H1 (cell line): ENCODE measurements at regions not wholly inside any gene's neighbourhood (a gene's known extent, or its start where the extent isn't known, plus 50 kb on each side); places are given as distances from the start of the nearest gene placed in this dataset.

Experiments
- CTCF ChIA-PET: fragments of 300-600 bp; sonication (Branson Sonifier 250); formaldehyde crosslinking; loops from one replicate; lab custom pipeline; 2021; ENCODE audit not compliant: partially characterized antibody; lab: Charles Lee
- POLR2A ChIA-PET: fragments of 300-600 bp; sonication (Branson Sonifier 250); formaldehyde crosslinking; loops from one replicate; lab custom pipeline; 2021; ENCODE audit warnings: inconsistent platforms; ENCODE audit not compliant: partially characterized antibody; lab: Charles Lee
- DNase-seq, 2 experiments: peaks; one replicate each; pipeline versions ENCODE4 v3.0.0 to v3.0.0-alpha.2; 2010 to 2022; ENCODE audit warnings: low spot score in 2 of 2, low read depth in 1 of 2, mixed read lengths in 1 of 2
- FAIRE-seq: peaks from 2 replicates; lab custom pipeline; 2011; peaks lifted over from hg19 to GRCh38; lab: Jason Lieb, UNC
- H2AFZ ChIP-seq: 2 replicates; pipeline ENCODE4 v1.8.1; 2012; ENCODE audit warnings: low read length, inconsistent platforms
- H2AK5ac ChIP-seq: 2 replicates; pipeline ENCODE4 v1.6.1; 2013; ENCODE audit warnings: low read depth, low read length
- H2BK120ac ChIP-seq: replicated peaks from 2 replicates; pipeline ENCODE3; 2013; ENCODE audit warnings: low read depth, low read length, inconsistent platforms
- H2BK12ac ChIP-seq: 2 replicates; pipeline ENCODE4 v1.6.1; 2013; ENCODE audit warnings: low read depth, low read length
- H2BK15ac ChIP-seq: 2 replicates; pipeline ENCODE4 v1.6.1; 2013; ENCODE audit warnings: low read length
- H2BK20ac ChIP-seq: 2 replicates; pipeline ENCODE4 v1.6.1; 2013; ENCODE audit warnings: low read length
- H2BK5ac ChIP-seq: 2 replicates; pipeline ENCODE4 v1.6.1; 2013; ENCODE audit warnings: low read depth, low read length
- H3K14ac ChIP-seq: 2 replicates; pipeline ENCODE4 v1.6.1; 2013; ENCODE audit warnings: inconsistent platforms; ENCODE audit not compliant: insufficient read length
- H3K18ac ChIP-seq: 2 replicates; pipeline ENCODE4 v1.6.1; 2013; ENCODE audit warnings: low read length; ENCODE audit errors: extremely low read depth
- H3K23ac ChIP-seq: 2 replicates; pipeline ENCODE4 v1.6.1; 2013; ENCODE audit warnings: inconsistent platforms; ENCODE audit not compliant: insufficient read length
- H3K23me2 ChIP-seq: 2 replicates; pipeline ENCODE4 v1.6.1; 2013; ENCODE audit warnings: low read depth, low read length
- H3K27ac ChIP-seq: 2 replicates; pipeline ENCODE4 v1.6.1; 2011; ENCODE audit warnings: low read depth, low read length, inconsistent platforms
- H3K27me3 ChIP-seq, 4 experiments: replicated peaks in 1 of 4; 1 replicate in 1 of 4; 2 replicates in 3 of 4; pipeline versions ENCODE4 v1.6.1 to v1.8.1; 2011 to 2013; ENCODE audit warnings: low read length in 3 of 4, mild to moderate bottlenecking in 3 of 4, inconsistent platforms in 2 of 4, mixed read lengths in 2 of 4, moderate library complexity in 1 of 4; ENCODE audit not compliant: control insufficient read depth in 3 of 4, insufficient read depth in 3 of 4; ENCODE audit errors: extremely low read depth in 1 of 4
- H3K36me3 ChIP-seq, 4 experiments: 2 replicates each; pipeline versions ENCODE4 v1.6.1 to v1.8.1; 2011 to 2013; ENCODE audit warnings: mild to moderate bottlenecking in 4 of 4, low read length in 3 of 4, moderate library complexity in 2 of 4, control low read depth in 1 of 4, inconsistent platforms in 1 of 4; ENCODE audit not compliant: insufficient read depth in 4 of 4, control insufficient read depth in 2 of 4
- H3K4ac ChIP-seq: replicated peaks from 2 replicates; pipeline ENCODE3; 2013; ENCODE audit warnings: low read length, low read depth, mixed read lengths, inconsistent platforms; ENCODE audit not compliant: insufficient read length
- H3K4me1 ChIP-seq, 4 experiments: replicated peaks in 1 of 4; 1 replicate in 1 of 4; 2 replicates in 3 of 4; pipeline versions ENCODE4 v1.6.1 to v1.8.1; 2011 to 2013; ENCODE audit warnings: low read length in 3 of 4, inconsistent platforms in 2 of 4, mixed read lengths in 1 of 4; ENCODE audit not compliant: insufficient read depth in 4 of 4, control insufficient read depth in 3 of 4
- H3K4me2 ChIP-seq, 2 experiments: 2 replicates each; pipeline versions ENCODE4 v1.6.1 to v1.8.1; 2011 to 2013; ENCODE audit warnings: low read depth in 2 of 2, low read length in 2 of 2, control low read depth in 1 of 2, inconsistent platforms in 1 of 2, mild to moderate bottlenecking in 1 of 2; ENCODE audit not compliant: insufficient read depth in 1 of 2
- H3K4me3 ChIP-seq, 4 experiments: fragments of 200-600, 300-600 bp in 1 of 4; sonication (generic), shearing (Covaris generic), sonication (Bioruptor Twin) in 1 of 4; 2 replicates each; pipeline versions ENCODE4 v1.5.1 to v1.8.1; 2011 to 2016; ENCODE audit warnings: low read length in 4 of 4, low read depth in 3 of 4, control low read depth in 2 of 4, inconsistent platforms in 2 of 4, mild to moderate bottlenecking in 2 of 4, mixed read lengths in 1 of 4, moderate library complexity in 1 of 4; ENCODE audit not compliant: insufficient read depth in 2 of 4; ENCODE audit errors: extremely low read depth in 1 of 4
- H3K56ac ChIP-seq: replicated peaks from 2 replicates; pipeline ENCODE3; 2013; ENCODE audit warnings: low read depth, mild to moderate bottlenecking, mixed read lengths, low read length, inconsistent platforms; ENCODE audit not compliant: insufficient read length
- H3K79me1 ChIP-seq: 2 replicates; pipeline ENCODE4 v1.6.1; 2013; ENCODE audit warnings: low read depth, low read length, control low read depth
- H3K79me2 ChIP-seq, 2 experiments: 2 replicates each; pipeline versions ENCODE4 v1.6.1 to v1.8.1; 2012 to 2013; ENCODE audit warnings: low read length in 2 of 2, mild to moderate bottlenecking in 2 of 2, inconsistent platforms in 1 of 2; ENCODE audit not compliant: insufficient read depth in 2 of 2, control insufficient read depth in 1 of 2
- H3K9ac ChIP-seq, 4 experiments: replicated peaks in 1 of 4; 1 replicate in 1 of 4; 2 replicates in 3 of 4; pipeline versions ENCODE4 v1.6.1 to v1.8.1; 2011 to 2013; ENCODE audit warnings: low read depth in 3 of 4, low read length in 3 of 4, control low read depth in 2 of 4, mild to moderate bottlenecking in 2 of 4, moderate library complexity in 2 of 4, inconsistent platforms in 1 of 4; ENCODE audit errors: extremely low read depth in 1 of 4
- H3K9me3 ChIP-seq, 2 experiments: 2 replicates each; pipeline versions ENCODE4 v1.6.1 to v1.8.1; 2012 to 2013; ENCODE audit warnings: mild to moderate bottlenecking in 2 of 2, moderate library complexity in 2 of 2, control low read depth in 1 of 2, inconsistent platforms in 1 of 2, low read depth in 1 of 2, low read length in 1 of 2, mixed read lengths in 1 of 2; ENCODE audit not compliant: insufficient read depth in 2 of 2
- H4K20me1 ChIP-seq, 2 experiments: replicated peaks in 1 of 2; 2 replicates each; pipeline versions ENCODE3 to v1.8.1; 2011 to 2013; ENCODE audit warnings: inconsistent platforms in 2 of 2, low read length in 2 of 2, mild to moderate bottlenecking in 1 of 2; ENCODE audit not compliant: insufficient read depth in 2 of 2, control insufficient read depth in 1 of 2
- H4K5ac ChIP-seq: 2 replicates; pipeline ENCODE4 v1.6.1; 2013; ENCODE audit warnings: low read length, low read depth, mixed read lengths, inconsistent platforms; ENCODE audit not compliant: insufficient read length
- H4K8ac ChIP-seq: 2 replicates; pipeline ENCODE4 v1.8.0; 2013; ENCODE audit warnings: mild to moderate bottlenecking, moderate library complexity, low read length, inconsistent platforms; ENCODE audit not compliant: insufficient read depth; ENCODE audit errors: extremely low read depth
- H4K91ac ChIP-seq: replicated peaks from 2 replicates; pipeline ENCODE3; 2013; ENCODE audit warnings: low read length, mixed read lengths, inconsistent platforms; ENCODE audit not compliant: insufficient read length
- BACH1 ChIP-seq: IDR thresholded peaks from 2 replicates; pipeline ENCODE4 v1.6.1; 2012; ENCODE audit warnings: low read length, improper control_type of control experiment
- CTBP2 ChIP-seq: IDR thresholded peaks from 2 replicates; pipeline ENCODE4 v1.7.0; 2011; ENCODE audit warnings: borderline replicate concordance, mild to moderate bottlenecking, moderate library complexity, mixed read lengths, low read length; ENCODE audit not compliant: insufficient read depth, insufficient read length
- E2F6 ChIP-seq: IDR thresholded peaks from 2 replicates; pipeline ENCODE4 v1.6.1; 2012; ENCODE audit warnings: inconsistent platforms
- HDAC2 ChIP-seq, 2 experiments: fragments of 300-600 bp in 1 of 2; sonication (generic) in 1 of 2; IDR thresholded peaks; 2 replicates each; pipeline ENCODE4 v1.6.1; 2011 to 2012; ENCODE audit warnings: low read depth in 2 of 2, low read length in 2 of 2, mild to moderate bottlenecking in 2 of 2, moderate library complexity in 2 of 2, borderline replicate concordance in 1 of 2, inconsistent platforms in 1 of 2
- RBBP5 ChIP-seq: IDR thresholded peaks from 2 replicates; pipeline ENCODE4 v1.7.1; 2012; ENCODE audit warnings: low read depth, mild to moderate bottlenecking, inconsistent platforms, low read length, moderate library complexity, borderline replicate concordance
- RNF2 ChIP-seq: fragments of 200-900, 300-1000 bp; sonication (generic); IDR thresholded peaks from 2 replicates; pipeline ENCODE4 v1.7.1; 2016; ENCODE audit warnings: borderline replicate concordance, low read depth, mild to moderate bottlenecking, antibody characterized with exemption, low read length; ENCODE audit not compliant: poor library complexity, severe bottlenecking; ENCODE audit errors: missing control alignments
- SP1 ChIP-seq: IDR thresholded peaks from 2 replicates; pipeline ENCODE4 v1.6.1; 2011; ENCODE audit warnings: low read depth, low read length
- TAF7 ChIP-seq: optimal IDR thresholded peaks from 2 replicates; pipeline ENCODE3; 2011; ENCODE audit warnings: low read depth, mild to moderate bottlenecking, inconsistent platforms, low read length, moderate library complexity, borderline replicate concordance
- TBP ChIP-seq: IDR thresholded peaks from 2 replicates; pipeline ENCODE4 v1.6.1; 2011; ENCODE audit warnings: low read depth, low read length, improper control_type of control experiment
- YY1 ChIP-seq: IDR thresholded peaks from 2 replicates; pipeline ENCODE4 v1.6.1; 2011; ENCODE audit warnings: low read depth, mild to moderate bottlenecking, low read length
- WGBS, 2 experiments: shearing (Covaris generic) in 1 of 2; methylation state at CpG; one replicate each; pipeline versions ENCODE4 v1.1.6 to v1.1.7; 2013 to 2015; ENCODE audit warnings: low lambda C conversion rate in 2 of 2, mixed read lengths in 2 of 2, inconsistent platforms in 1 of 2, low coverage in 1 of 2, missing lambda C conversion rate in 1 of 2; ENCODE audit not compliant: insufficient replicate concordance in 2 of 2, insufficient coverage in 1 of 2, insufficient read length in 1 of 2; ENCODE audit errors: extremely low coverage in 1 of 2, missing lambda C conversion rate in 1 of 2; 5-methylcytosine and 5-hydroxymethylcytosine counted together

- Histone ChIP-seq H3K27ac (no peak overlapping the region), H2BK12ac (no peak overlapping the region), H3K23me2 (no peaks in the 10 kb centered on the region), H4K91ac (no peak overlapping the region), H2AFZ (no peak overlapping the region), H3K18ac (no peak overlapping the region), H4K5ac (no peak overlapping the region), H3K4me1 (no peaks in the 10 kb centered on the region), H4K20me1 (no peaks in the 10 kb centered on the region), H3K79me2 (no peaks in the 10 kb centered on the region), H3K27me3 (no peaks in the 10 kb centered on the region), H2BK20ac (no peak overlapping the region), H3K9me3 (no peaks in the 10 kb centered on the region), H3K9ac (no peak overlapping the region), H3K36me3 (no peaks in the 10 kb centered on the region), H3K4me3 (no peak overlapping the region), H2BK5ac (no peak overlapping the region), H2AK5ac (no peak overlapping the region), H3K4me2 (no peak overlapping the region), H3K79me1 (no peaks in the 10 kb centered on the region), H4K8ac (no peak overlapping the region), H3K4ac (no peak overlapping the region), H2BK120ac (no peak overlapping the region), H3K23ac (no peak overlapping the region), H3K56ac (no peak overlapping the region), H3K14ac (no peak overlapping the region), H2BK15ac (no peak overlapping the region)
- POLR2A ChIA-PET, result no interaction called here
- DNase-seq, result no peak
- 84% methylated on average over 6 of the region's 6 CpGs; no CpG with 5 or more reads in 1 of the 2 experiments for WGBS, 2 experiments
- FAIRE-seq, result no peak
- CTCF ChIA-PET, result no interaction called here
- TF ChIP-seq RNF2, result no peak
- no peak for TF ChIP-seq RBBP5
- no peak for TF ChIP-seq CTBP2
- TF ChIP-seq YY1, result no peak
- TF ChIP-seq BACH1, result no peak
- TF ChIP-seq SP1, result no peak
- TF ChIP-seq TBP, result no peak
- no peak for TF ChIP-seq TAF7
- TF ChIP-seq E2F6, result no peak
- TF ChIP-seq HDAC2 (IDR thresholded peaks at IDR 0.05; ENCODE audit: borderline replicate concordance in 1 of 2, low read depth in 2 of 2, low read length in 2 of 2), result no peak
These were observed 1049.4 kb upstream of the NUDT12 start for GRCh38 chr5:104612005-104612404.
